C4-2B (cell line): ENCODE measurements at regions not wholly inside any gene's neighbourhood (a gene's known extent, or its start where the extent isn't known, plus 50 kb on each side); places are given as distances from the start of the nearest gene placed in this dataset.
"Not testable (repeated sequence)": the region's sequence is repeated elsewhere in the genome, so short reads cannot be mapped to it uniquely, and the experiment has no call there.

Source experiments
- H3K27ac ChIP-seq: fragments of 450-650 bp; 2 replicates; pipeline ENCODE4 v1.5.1; 2017
- CTCF ChIP-seq: fragments of 450-650 bp; conservative IDR thresholded peaks from 2 replicates; pipeline ENCODE4 v1.5.1; 2017; ENCODE audit warnings: mild to moderate bottlenecking
- ZFX ChIP-seq: fragments of 450-650 bp; IDR thresholded peaks from 2 replicates; pipeline ENCODE4 v1.6.1; 2017

GRCh38 chr10:9579110-9579705, 1438.5 kb upstream of the CELF2 start:
- TF ChIP-seq ZFX: no peak
- TF ChIP-seq CTCF: no peak
- no peak overlapping the region for H3K27ac ChIP-seq

- not testable (repeated sequence) for H3K27ac ChIP-seq
These were observed 1434.9 kb upstream of the CELF2 start for GRCh38 chr10:9582803-9583202.

GRCh38 chr10:9596368-9596920, 1421.2 kb upstream of the CELF2 start:
- H3K27ac ChIP-seq: no peak overlapping the region

GRCh38 chr10:9602998-9603397, 1414.7 kb upstream of the CELF2 start:
- H3K27ac ChIP-seq: no peak overlapping the region
- TF ChIP-seq ZFX (no peak), CTCF (no peak)

More at GRCh38 chr10:9596368-9596920, 1421.2 kb upstream of the CELF2 start:
- TF ChIP-seq CTCF: no peak
- no peak for TF ChIP-seq ZFX

- TF ChIP-seq ZFX: no peak
- TF ChIP-seq CTCF: no peak
- no peak overlapping the region for H3K27ac ChIP-seq
These were observed 1413.7 kb upstream of the CELF2 start for GRCh38 chr10:9603972-9604371.

GRCh38 chr10:9605231-9605630, 1412.4 kb upstream of the CELF2 start:
- TF ChIP-seq ZFX (no peak), CTCF (no peak)
- no peak overlapping the region for H3K27ac ChIP-seq

- H3K27ac ChIP-seq: no peak overlapping the region
- no peak for TF ChIP-seq ZFX
- TF ChIP-seq CTCF: peak; percentile 32
These were observed 1409.1 kb upstream of the CELF2 start for GRCh38 chr10:9608602-9609001.
